ENCODE measurements at regions not wholly inside any gene's neighbourhood (a gene's known extent, or its start where the extent isn't known, plus 50 kb on each side); places are given as distances from the start of the nearest gene placed in this dataset.

GRCh38 chr11:15654451-15654850, 539.7 kb downstream of the INSC start:
- no peak overlapping the region for H3K4me3 ChIP-seq (ENCODE audit: low read length)
- intact Hi-C loops (cut with DNase I, micrococcal nuclease): loop anchor here in 1 of 2 experiments (5.0 kb wide), 1 partner anchor 958 kb away; no protein-coding TSS in a partner anchor

GRCh38 chr11:15655552-15655951, 540.8 kb downstream of the INSC start:
- ChIA-PET CTCF (no interaction called here), POLR2A (no interaction called here)
- no peak for TF ChIP-seq CTCF (IDR thresholded peaks at IDR 0.05)
- no peak for DNase-seq
- Histone ChIP-seq H3K4me3 (ENCODE audit: low read length) (no peak overlapping the region), H3K9me3 (ENCODE audit: control insufficient read depth in 1 of 2, insufficient read depth in 1 of 2, low read length in 2 of 2) (peaks cover 0 to 7% of the 10 kb centered on the region in 2 experiments), H3K27ac (ENCODE audit: low read depth in 1 of 2, low read length in 2 of 2) (no peak overlapping the region), H3K36me3 (ENCODE audit: insufficient read depth, low read length) (no peaks in the 10 kb centered on the region), H3K4me1 (ENCODE audit: insufficient read depth, low read length) (peaks cover 5% of the 10 kb centered on the region), H3K27me3 (ENCODE audit: control insufficient read depth in 1 of 2, insufficient read depth in 2 of 2, low read length in 2 of 2) (peaks cover 0 to 8% of the 10 kb centered on the region in 2 experiments)
- Mint-ChIP-seq H3K9me3 (no peaks in the 10 kb centered on the region), H3K36me3 (ENCODE audit: low read depth) (no peaks in the 10 kb centered on the region), H3K27ac (no peak overlapping the region), H3K27me3 (peaks cover 37% of the 10 kb centered on the region), H3K4me3 (no peak overlapping the region), H3K4me1 (ENCODE audit: low read depth) (peaks cover 5% of the 10 kb centered on the region)
- no peak for ATAC-seq (ENCODE audit: poor library complexity)
- intact Hi-C loops (cut with DNase I, micrococcal nuclease): no loop called here

More at GRCh38 chr11:15654451-15654850, 539.7 kb downstream of the INSC start:
- H3K27me3 Mint-ChIP-seq: peaks cover 37% of the 10 kb centered on the region
- POLR2A ChIA-PET: no interaction called here
- H3K27ac Mint-ChIP-seq: no peak overlapping the region
- no peak for ATAC-seq (ENCODE audit: poor library complexity)
- Histone ChIP-seq H3K36me3 (ENCODE audit: insufficient read depth, low read length) (no peaks in the 10 kb centered on the region), H3K9me3 (ENCODE audit: control insufficient read depth in 1 of 2, insufficient read depth in 1 of 2, low read length in 2 of 2) (peaks cover 0 to 12% of the 10 kb centered on the region in 2 experiments), H3K4me1 (ENCODE audit: insufficient read depth, low read length) (peaks cover 12% of the 10 kb centered on the region), H3K27me3 (ENCODE audit: control insufficient read depth in 1 of 2, insufficient read depth in 2 of 2, low read length in 2 of 2) (peaks cover 0 to 11% of the 10 kb centered on the region in 2 experiments), H3K27ac (ENCODE audit: low read depth in 1 of 2, low read length in 2 of 2) (no peak overlapping the region)
- peaks cover 6% of the 10 kb centered on the region for H3K4me1 Mint-ChIP-seq (ENCODE audit: low read depth)
- CTCF ChIA-PET: no interaction called here
- H3K9me3 Mint-ChIP-seq: no peaks in the 10 kb centered on the region
- no peak for DNase-seq
- H3K4me3 Mint-ChIP-seq: no peak overlapping the region
- TF ChIP-seq CTCF (IDR thresholded peaks at IDR 0.05): no peak
- H3K36me3 Mint-ChIP-seq (ENCODE audit: low read depth): no peaks in the 10 kb centered on the region

GRCh38 chr11:15657264-15657663, 542.5 kb downstream of the INSC start:
- DNase-seq (no peak), ATAC-seq (ENCODE audit: poor library complexity) (no peak)
- no peak overlapping the region for H3K4me3 ChIP-seq (ENCODE audit: low read length)
- CTCF ChIA-PET: no interaction called here
- Mint-ChIP-seq H3K36me3 (ENCODE audit: low read depth) (no peaks in the 10 kb centered on the region), H3K27ac (no peak overlapping the region), H3K4me1 (ENCODE audit: low read depth) (no peaks in the 10 kb centered on the region), H3K9me3 (no peaks in the 10 kb centered on the region), H3K4me3 (no peak overlapping the region), H3K27me3 (peaks cover 22% of the 10 kb centered on the region)
- no peaks in the 10 kb centered on the region for H3K36me3 ChIP-seq (ENCODE audit: insufficient read depth, low read length)
- no peaks in the 10 kb centered on the region for H3K4me1 ChIP-seq (ENCODE audit: insufficient read depth, low read length)
- no peaks in the 10 kb centered on the region for H3K9me3 ChIP-seq (ENCODE audit: control insufficient read depth in 1 of 2, insufficient read depth in 1 of 2, low read length in 2 of 2)
- intact Hi-C loops (cut with DNase I, micrococcal nuclease): no loop called here
- POLR2A ChIA-PET: no interaction called here
- no peak overlapping the region for H3K27ac ChIP-seq (ENCODE audit: low read depth in 1 of 2, low read length in 2 of 2)
- no peak for TF ChIP-seq CTCF (IDR thresholded peaks at IDR 0.05)
- H3K27me3 ChIP-seq (ENCODE audit: control insufficient read depth in 1 of 2, insufficient read depth in 2 of 2, low read length in 2 of 2): peaks cover 0 to 3% of the 10 kb centered on the region in 2 experiments
